GM23338 (cell line): ENCODE measurements at regions not wholly inside any gene's neighbourhood (a gene's known extent, or its start where the extent isn't known, plus 50 kb on each side); places are given as distances from the start of the nearest gene placed in this dataset.

Experiments
- ATAC-seq: fragments of 200-7000 bp; cut with Tn5 transposase; 3 replicates; pipeline ENCODE4 v1.9.1; 2020
- DNase-seq: peaks from one replicate; pipeline ENCODE4 v3.0.0-alpha.2; 2015; ENCODE audit warnings: low spot score
- H2AFZ ChIP-seq: fragments of 200-600 bp; sonication (generic); 2 replicates; pipeline ENCODE4 v1.8.0; 2016; ENCODE audit warnings: antibody characterized with exemption, mild to moderate bottlenecking, moderate library complexity
- H3F3A ChIP-seq: fragments of 200-600 bp; sonication (generic); replicated peaks from 2 replicates; pipeline ENCODE4 v1.8.0; 2017; ENCODE audit warnings: antibody characterized with exemption, mixed run types, low read depth
- H3K27ac ChIP-seq: fragments of 200-600 bp; sonication (generic); 2 replicates; pipeline ENCODE4 v1.6.1; 2016; ENCODE audit warnings: low read depth
- H3K27me3 ChIP-seq: fragments of 200-600 bp; sonication (generic); 2 replicates; pipeline ENCODE4 v1.8.0; 2016; ENCODE audit warnings: mild to moderate bottlenecking, mixed run types, moderate library complexity; ENCODE audit not compliant: insufficient read depth
- H3K36me3 ChIP-seq: fragments of 200-600 bp; sonication (generic); 2 replicates; pipeline ENCODE4 v1.8.0; 2016; ENCODE audit warnings: mild to moderate bottlenecking; ENCODE audit not compliant: insufficient read depth
- H3K4me1 ChIP-seq: fragments of 200-600 bp; sonication (generic); 2 replicates; pipeline ENCODE4 v1.8.0; 2016; ENCODE audit warnings: mild to moderate bottlenecking, moderate library complexity; ENCODE audit not compliant: insufficient read depth
- H3K4me2 ChIP-seq: fragments of 200-600 bp; sonication (generic); 2 replicates; pipeline ENCODE4 v1.7.1; 2017; ENCODE audit warnings: mixed run types
- H3K4me3 ChIP-seq: fragments of 200-600 bp; sonication (generic); 2 replicates; pipeline ENCODE4 v1.6.1; 2016; ENCODE audit warnings: mixed run types
- H3K79me2 ChIP-seq: fragments of 200-600 bp; sonication (generic); replicated peaks from 2 replicates; pipeline ENCODE4 v1.8.0; 2017; ENCODE audit warnings: mild to moderate bottlenecking; ENCODE audit not compliant: insufficient read depth
- H3K9me2 ChIP-seq: fragments of 200-600 bp; sonication (generic); 2 replicates; pipeline ENCODE4 v1.8.0; 2017; ENCODE audit not compliant: insufficient read depth
- H4K20me1 ChIP-seq: fragments of 200-600 bp; sonication (generic); replicated peaks from 2 replicates; pipeline ENCODE4 v1.8.0; 2017; ENCODE audit warnings: mild to moderate bottlenecking; ENCODE audit not compliant: insufficient read depth
- H3K27ac Mint-ChIP-seq: 2 replicates; pipeline ENCODE4 v1.8.0; 2020; ENCODE audit warnings: inconsistent platforms, mild to moderate bottlenecking, moderate library complexity, mixed read lengths
- H3K27me3 Mint-ChIP-seq: 3 replicates; pipeline ENCODE4 v1.8.0; 2022; ENCODE audit warnings: low read depth, mild to moderate bottlenecking, moderate library complexity, mixed read lengths, inconsistent platforms; ENCODE audit not compliant: insufficient read depth, poor library complexity
- H3K36me3 Mint-ChIP-seq: 3 replicates; pipeline ENCODE4 v1.8.0; 2021; ENCODE audit warnings: low read depth, mild to moderate bottlenecking, inconsistent platforms, moderate library complexity, mixed read lengths
- H3K4me1 Mint-ChIP-seq: 3 replicates; pipeline ENCODE4 v1.8.0; 2020; ENCODE audit warnings: mild to moderate bottlenecking, inconsistent platforms, mixed read lengths
- H3K4me3 Mint-ChIP-seq: 3 replicates; pipeline ENCODE4 v1.8.0; 2021; ENCODE audit warnings: moderate library complexity, mild to moderate bottlenecking, inconsistent platforms, mixed read lengths
- H3K9me3 Mint-ChIP-seq: 3 replicates; pipeline ENCODE4 v1.8.0; 2020; ENCODE audit warnings: moderate library complexity, mild to moderate bottlenecking, inconsistent platforms, mixed read lengths
- CREB1 ChIP-seq: fragments of 250-450 bp; sonication (Bioruptor Pico); IDR thresholded peaks from 2 replicates; pipeline ENCODE4 v1.5.0; 2020; ENCODE audit warnings: low read depth, mild to moderate bottlenecking, moderate library complexity
- NANOG ChIP-seq: IDR thresholded peaks from 2 replicates; pipeline ENCODE4 v1.6.1; 2016; ENCODE audit warnings: antibody characterized with exemption, borderline replicate concordance
- TF ChIP-seq, protein P1 (sequence below): fragments of 250-450 bp; sonication (Bioruptor Pico); IDR thresholded peaks from 2 replicates; pipeline ENCODE4 v1.5.0; 2020; ENCODE audit warnings: mild to moderate bottlenecking, moderate library complexity
- TF ChIP-seq, protein P2 (sequence below): IDR thresholded peaks from one replicate; pipeline ENCODE4 v1.6.1; 2018; ENCODE audit warnings: antibody characterized with exemption; ENCODE audit not compliant: unreplicated experiment
- TF ChIP-seq, protein P3 (sequence below), 2 experiments: fragments of 200-600 bp in 1 of 2; sonication (generic) in 1 of 2; conservative IDR thresholded peaks; 2 replicates each; pipeline versions ENCODE4 v1.5.1 to v1.6.1; 2016 to 2017; ENCODE audit warnings: antibody characterized with exemption in 2 of 2, low read depth in 2 of 2, mild to moderate bottlenecking in 2 of 2, moderate library complexity in 1 of 2

DNA sequence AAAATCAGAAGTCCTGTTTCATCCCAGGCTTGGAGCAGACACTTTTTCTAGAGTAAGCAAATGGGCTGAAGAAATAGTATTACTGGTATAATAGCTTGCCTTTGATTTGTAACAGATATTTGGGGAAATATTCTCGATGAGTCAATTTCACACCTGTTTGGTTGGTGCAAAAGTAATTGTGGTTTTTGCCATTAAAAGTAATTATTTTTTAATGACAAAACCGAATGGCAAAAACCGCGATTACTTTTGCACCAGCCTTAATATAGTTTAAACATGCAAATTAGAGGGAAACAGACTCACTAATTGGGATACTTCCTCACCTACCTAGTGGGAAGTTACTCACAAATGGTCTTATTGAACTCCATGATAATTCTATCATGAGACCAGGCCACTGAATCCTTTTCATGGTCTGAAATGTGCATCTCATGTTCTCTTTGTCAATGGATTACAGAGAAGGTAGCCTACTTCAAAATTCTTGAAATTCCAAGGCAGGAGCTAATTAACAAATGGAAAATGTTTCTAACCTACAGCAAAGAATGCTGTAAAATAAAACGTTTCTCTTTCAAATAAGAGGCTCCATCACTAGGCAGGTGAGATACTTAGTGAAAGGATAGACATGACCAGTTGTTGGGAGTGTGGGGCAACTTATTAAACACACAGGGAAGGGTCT, 391.3 kb downstream of the EMP1 start:
- TF ChIP-seq NANOG (no peak), CREB1 (no peak)
- TF ChIP-seq, protein P1, sequence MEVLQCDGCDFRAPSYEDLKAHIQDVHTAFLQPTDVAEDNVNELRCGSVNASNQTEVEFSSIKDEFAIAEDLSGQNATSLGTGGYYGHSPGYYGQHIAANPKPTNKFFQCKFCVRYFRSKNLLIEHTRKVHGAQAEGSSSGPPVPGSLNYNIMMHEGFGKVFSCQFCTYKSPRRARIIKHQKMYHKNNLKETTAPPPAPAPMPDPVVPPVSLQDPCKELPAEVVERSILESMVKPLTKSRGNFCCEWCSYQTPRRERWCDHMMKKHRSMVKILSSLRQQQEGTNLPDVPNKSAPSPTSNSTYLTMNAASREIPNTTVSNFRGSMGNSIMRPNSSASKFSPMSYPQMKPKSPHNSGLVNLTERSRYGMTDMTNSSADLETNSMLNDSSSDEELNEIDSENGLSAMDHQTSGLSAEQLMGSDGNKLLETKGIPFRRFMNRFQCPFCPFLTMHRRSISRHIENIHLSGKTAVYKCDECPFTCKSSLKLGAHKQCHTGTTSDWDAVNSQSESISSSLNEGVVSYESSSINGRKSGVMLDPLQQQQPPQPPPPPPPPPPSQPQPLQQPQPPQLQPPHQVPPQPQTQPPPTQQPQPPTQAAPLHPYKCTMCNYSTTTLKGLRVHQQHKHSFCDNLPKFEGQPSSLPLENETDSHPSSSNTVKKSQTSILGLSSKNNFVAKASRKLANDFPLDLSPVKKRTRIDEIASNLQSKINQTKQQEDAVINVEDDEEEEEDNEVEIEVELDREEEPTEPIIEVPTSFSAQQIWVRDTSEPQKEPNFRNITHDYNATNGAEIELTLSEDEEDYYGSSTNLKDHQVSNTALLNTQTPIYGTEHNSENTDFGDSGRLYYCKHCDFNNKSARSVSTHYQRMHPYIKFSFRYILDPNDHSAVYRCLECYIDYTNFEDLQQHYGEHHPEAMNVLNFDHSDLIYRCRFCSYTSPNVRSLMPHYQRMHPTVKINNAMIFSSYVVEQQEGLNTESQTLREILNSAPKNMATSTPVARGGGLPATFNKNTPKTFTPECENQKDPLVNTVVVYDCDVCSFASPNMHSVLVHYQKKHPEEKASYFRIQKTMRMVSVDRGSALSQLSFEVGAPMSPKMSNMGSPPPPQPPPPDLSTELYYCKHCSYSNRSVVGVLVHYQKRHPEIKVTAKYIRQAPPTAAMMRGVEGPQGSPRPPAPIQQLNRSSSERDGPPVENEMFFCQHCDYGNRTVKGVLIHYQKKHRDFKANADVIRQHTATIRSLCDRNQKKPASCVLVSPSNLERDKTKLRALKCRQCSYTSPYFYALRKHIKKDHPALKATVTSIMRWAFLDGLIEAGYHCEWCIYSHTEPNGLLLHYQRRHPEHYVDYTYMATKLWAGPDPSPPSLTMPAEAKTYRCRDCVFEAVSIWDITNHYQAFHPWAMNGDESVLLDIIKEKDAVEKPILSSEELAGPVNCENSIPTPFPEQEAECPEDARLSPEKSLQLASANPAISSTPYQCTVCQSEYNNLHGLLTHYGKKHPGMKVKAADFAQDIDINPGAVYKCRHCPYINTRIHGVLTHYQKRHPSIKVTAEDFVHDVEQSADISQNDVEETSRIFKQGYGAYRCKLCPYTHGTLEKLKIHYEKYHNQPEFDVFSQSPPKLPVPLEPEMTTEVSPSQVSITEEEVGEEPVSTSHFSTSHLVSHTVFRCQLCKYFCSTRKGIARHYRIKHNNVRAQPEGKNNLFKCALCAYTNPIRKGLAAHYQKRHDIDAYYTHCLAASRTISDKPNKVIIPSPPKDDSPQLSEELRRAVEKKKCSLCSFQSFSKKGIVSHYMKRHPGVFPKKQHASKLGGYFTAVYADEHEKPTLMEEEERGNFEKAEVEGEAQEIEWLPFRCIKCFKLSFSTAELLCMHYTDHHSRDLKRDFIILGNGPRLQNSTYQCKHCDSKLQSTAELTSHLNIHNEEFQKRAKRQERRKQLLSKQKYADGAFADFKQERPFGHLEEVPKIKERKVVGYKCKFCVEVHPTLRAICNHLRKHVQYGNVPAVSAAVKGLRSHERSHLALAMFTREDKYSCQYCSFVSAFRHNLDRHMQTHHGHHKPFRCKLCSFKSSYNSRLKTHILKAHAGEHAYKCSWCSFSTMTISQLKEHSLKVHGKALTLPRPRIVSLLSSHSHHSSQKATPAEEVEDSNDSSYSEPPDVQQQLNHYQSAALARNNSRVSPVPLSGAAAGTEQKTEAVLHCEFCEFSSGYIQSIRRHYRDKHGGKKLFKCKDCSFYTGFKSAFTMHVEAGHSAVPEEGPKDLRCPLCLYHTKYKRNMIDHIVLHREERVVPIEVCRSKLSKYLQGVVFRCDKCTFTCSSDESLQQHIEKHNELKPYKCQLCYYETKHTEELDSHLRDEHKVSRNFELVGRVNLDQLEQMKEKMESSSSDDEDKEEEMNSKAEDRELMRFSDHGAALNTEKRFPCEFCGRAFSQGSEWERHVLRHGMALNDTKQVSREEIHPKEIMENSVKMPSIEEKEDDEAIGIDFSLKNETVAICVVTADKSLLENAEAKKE (CRISPR knock-in tag) = peak; percentile 55; the same call in 1 of the 2 replicates
- peak; percentile 68 for DNase-seq

DNA sequence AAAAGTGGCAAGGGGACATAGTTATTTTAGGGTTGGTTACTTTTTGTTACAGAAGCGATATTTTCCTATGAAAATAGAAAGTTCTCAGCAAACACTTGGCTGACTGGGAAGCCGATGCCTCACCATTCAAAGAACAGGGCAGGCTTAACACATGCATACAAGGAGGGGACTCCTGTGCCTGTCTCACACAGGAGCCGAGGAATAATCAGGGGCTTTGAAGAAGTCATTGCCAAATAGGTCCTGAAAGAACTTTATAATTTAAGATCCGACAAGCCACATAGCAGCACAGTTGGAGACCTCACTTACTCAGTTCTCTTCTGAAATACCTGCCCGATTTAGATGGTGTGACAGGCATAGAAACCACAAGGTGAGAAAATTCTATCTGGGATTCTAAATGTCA, 389.8 kb downstream of the EMP1 start:
- no peaks in the 10 kb centered on the region for H3K79me2 ChIP-seq
- Mint-ChIP-seq H3K4me1 (peaks cover 24% of the 10 kb centered on the region), H3K9me3 (no peaks in the 10 kb centered on the region), H3K27ac (no peak overlapping the region), H3K4me3 (no peak overlapping the region), H3K36me3 (no peaks in the 10 kb centered on the region), H3K27me3 (no peaks in the 10 kb centered on the region)
- no peak overlapping the region for H3K27ac ChIP-seq
- no peaks in the 10 kb centered on the region for H4K20me1 ChIP-seq
- H3K4me3 ChIP-seq = no peak overlapping the region
- H2AFZ ChIP-seq = no peak overlapping the region
- no peak overlapping the region for H3K4me2 ChIP-seq
- DNase-seq = no peak
- H3K36me3 ChIP-seq = no peaks in the 10 kb centered on the region
- no peaks in the 10 kb centered on the region for H3F3A ChIP-seq
- H3K27me3 ChIP-seq = no peaks in the 10 kb centered on the region
- H3K9me2 ChIP-seq = no peaks in the 10 kb centered on the region
- ATAC-seq = no peak
- peaks cover 17% of the 10 kb centered on the region; the same call in 1 of the 2 replicates for H3K4me1 ChIP-seq
- no peak for TF ChIP-seq CREB1
- TF ChIP-seq, protein P2, sequence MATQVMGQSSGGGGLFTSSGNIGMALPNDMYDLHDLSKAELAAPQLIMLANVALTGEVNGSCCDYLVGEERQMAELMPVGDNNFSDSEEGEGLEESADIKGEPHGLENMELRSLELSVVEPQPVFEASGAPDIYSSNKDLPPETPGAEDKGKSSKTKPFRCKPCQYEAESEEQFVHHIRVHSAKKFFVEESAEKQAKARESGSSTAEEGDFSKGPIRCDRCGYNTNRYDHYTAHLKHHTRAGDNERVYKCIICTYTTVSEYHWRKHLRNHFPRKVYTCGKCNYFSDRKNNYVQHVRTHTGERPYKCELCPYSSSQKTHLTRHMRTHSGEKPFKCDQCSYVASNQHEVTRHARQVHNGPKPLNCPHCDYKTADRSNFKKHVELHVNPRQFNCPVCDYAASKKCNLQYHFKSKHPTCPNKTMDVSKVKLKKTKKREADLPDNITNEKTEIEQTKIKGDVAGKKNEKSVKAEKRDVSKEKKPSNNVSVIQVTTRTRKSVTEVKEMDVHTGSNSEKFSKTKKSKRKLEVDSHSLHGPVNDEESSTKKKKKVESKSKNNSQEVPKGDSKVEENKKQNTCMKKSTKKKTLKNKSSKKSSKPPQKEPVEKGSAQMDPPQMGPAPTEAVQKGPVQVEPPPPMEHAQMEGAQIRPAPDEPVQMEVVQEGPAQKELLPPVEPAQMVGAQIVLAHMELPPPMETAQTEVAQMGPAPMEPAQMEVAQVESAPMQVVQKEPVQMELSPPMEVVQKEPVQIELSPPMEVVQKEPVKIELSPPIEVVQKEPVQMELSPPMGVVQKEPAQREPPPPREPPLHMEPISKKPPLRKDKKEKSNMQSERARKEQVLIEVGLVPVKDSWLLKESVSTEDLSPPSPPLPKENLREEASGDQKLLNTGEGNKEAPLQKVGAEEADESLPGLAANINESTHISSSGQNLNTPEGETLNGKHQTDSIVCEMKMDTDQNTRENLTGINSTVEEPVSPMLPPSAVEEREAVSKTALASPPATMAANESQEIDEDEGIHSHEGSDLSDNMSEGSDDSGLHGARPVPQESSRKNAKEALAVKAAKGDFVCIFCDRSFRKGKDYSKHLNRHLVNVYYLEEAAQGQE = no peak
- TF ChIP-seq, protein P3, sequence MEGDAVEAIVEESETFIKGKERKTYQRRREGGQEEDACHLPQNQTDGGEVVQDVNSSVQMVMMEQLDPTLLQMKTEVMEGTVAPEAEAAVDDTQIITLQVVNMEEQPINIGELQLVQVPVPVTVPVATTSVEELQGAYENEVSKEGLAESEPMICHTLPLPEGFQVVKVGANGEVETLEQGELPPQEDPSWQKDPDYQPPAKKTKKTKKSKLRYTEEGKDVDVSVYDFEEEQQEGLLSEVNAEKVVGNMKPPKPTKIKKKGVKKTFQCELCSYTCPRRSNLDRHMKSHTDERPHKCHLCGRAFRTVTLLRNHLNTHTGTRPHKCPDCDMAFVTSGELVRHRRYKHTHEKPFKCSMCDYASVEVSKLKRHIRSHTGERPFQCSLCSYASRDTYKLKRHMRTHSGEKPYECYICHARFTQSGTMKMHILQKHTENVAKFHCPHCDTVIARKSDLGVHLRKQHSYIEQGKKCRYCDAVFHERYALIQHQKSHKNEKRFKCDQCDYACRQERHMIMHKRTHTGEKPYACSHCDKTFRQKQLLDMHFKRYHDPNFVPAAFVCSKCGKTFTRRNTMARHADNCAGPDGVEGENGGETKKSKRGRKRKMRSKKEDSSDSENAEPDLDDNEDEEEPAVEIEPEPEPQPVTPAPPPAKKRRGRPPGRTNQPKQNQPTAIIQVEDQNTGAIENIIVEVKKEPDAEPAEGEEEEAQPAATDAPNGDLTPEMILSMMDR (conservative IDR thresholded peaks at IDR 0.05; ENCODE audit: low read depth in 2 of 2) = no peak

More for the DNA sequence above, 391.3 kb downstream of the EMP1 start:
- no peak overlapping the region for H2AFZ ChIP-seq
- H3K4me1 Mint-ChIP-seq = peaks cover 31% of the 10 kb centered on the region
- no peak overlapping the region for H3K4me3 ChIP-seq
- peak; percentile 30 for ATAC-seq
- no peaks in the 10 kb centered on the region for H3K9me2 ChIP-seq
- H3K36me3 ChIP-seq = no peaks in the 10 kb centered on the region
- no peaks in the 10 kb centered on the region for H3F3A ChIP-seq
- peak overlapping the region; percentile 6; the same call in 1 of the 2 replicates for H3K27ac Mint-ChIP-seq
- H4K20me1 ChIP-seq = no peaks in the 10 kb centered on the region
- H3K27me3 Mint-ChIP-seq = no peaks in the 10 kb centered on the region
- H3K27me3 ChIP-seq = no peaks in the 10 kb centered on the region
- H3K4me2 ChIP-seq = no peak overlapping the region
- no peaks in the 10 kb centered on the region; the same call in 2 of the 3 replicates for H3K36me3 Mint-ChIP-seq
- H3K4me1 ChIP-seq = peaks cover 18% of the 10 kb centered on the region; the same call in 1 of the 2 replicates
- no peak overlapping the region; the same call in 1 of the 2 replicates for H3K27ac ChIP-seq
- no peaks in the 10 kb centered on the region for H3K9me3 Mint-ChIP-seq
- H3K4me3 Mint-ChIP-seq = no peak overlapping the region
- no peaks in the 10 kb centered on the region for H3K79me2 ChIP-seq
